ENCODE measurements at regions not wholly inside any gene's neighbourhood (a gene's known extent, or its start where the extent isn't known, plus 50 kb on each side); places are given as distances from the start of the nearest gene placed in this dataset.
"Not testable (repeated sequence)": the region's sequence is repeated elsewhere in the genome, so short reads cannot be mapped to it uniquely, and the experiment has no call there.

DNA sequence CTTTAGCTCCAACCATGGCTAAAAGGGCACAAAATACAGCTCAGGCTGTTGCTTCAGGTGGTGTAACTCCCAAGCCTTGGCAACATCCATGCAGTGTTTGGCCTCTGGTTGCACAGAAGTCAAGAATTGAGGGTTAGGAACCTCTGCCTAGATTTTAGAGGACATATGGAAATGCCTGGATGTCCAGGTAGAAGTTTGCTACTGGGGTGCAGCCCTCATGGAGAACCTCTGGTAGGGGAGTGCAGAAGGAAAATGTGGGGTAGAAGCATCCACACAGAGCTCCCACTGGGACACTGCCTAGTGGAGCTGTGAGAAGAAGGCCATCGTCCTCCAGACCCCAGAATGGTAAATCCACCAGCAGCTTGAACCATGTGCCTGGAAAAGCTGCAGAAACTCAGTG lies 1453.8 kb upstream of the EYS start:
- no peak for DNase-seq

GRCh38 chr6:67141005-67141404 lies 1434.0 kb upstream of the EYS start:
- peak; percentile 87 to 90 for DNase-seq

- no peak for DNase-seq
Observed at GRCh38 chr6:67133973-67134372, 1426.9 kb upstream of the EYS start.

- no peak for DNase-seq
Observed at GRCh38 chr6:67131827-67132226, 1424.8 kb upstream of the EYS start.

DNA sequence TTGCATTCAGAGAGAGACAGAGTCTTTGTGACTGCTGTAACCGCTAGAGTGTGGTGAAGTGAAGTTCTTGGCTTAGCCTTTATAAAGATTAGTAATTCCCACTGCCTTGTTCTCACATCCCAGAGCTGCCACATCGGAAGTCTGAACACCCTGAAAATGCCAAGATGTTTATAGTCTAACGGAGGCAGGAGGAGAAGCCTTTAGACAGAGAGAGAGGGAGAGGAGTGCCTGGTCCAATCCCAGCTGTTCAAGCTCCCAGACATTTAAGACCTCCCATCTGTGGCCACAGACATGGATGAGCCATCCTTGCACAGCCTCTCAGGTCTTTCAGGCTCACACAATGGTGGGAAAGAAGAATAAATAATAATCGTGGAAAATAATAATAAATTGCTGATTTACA lies 1422.8 kb upstream of the EYS start:
- no peak for DNase-seq

GRCh38 chr6:67127041-67127440 lies 1420.0 kb upstream of the EYS start:
- DNase-seq, result no peak

GRCh38 chr6:67121115-67121514 lies 1414.1 kb upstream of the EYS start:
- DNase-seq, result no peak

GRCh38 chr6:67112120-67112519 lies 1405.1 kb upstream of the EYS start:
- no peak for DNase-seq

DNA sequence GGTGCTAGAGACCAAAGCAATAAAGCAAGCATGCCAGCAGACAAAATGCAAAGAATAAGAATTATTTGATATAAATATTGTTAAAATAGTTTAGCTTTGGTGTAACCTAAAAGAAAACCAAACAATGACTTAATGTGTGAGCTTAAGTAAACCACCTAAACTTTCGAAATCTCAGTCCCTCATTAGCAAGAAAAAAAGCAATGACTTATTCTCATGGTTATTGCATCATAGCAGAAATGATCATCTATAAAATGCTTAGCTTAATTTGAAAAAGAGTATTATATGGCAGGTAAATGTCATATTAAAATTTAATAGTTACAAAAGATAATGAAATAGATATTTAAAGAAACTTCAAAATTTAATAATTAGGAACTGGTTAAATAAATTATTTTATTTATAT lies 1395.7 kb upstream of the EYS start:
- DNase-seq, result no peak

GRCh38 chr6:67095618-67096226 lies 1388.7 kb upstream of the EYS start:
- not testable (repeated sequence) for DNase-seq

- no peak for DNase-seq
Observed at GRCh38 chr6:67094431-67094946, 1387.5 kb upstream of the EYS start.

DNA sequence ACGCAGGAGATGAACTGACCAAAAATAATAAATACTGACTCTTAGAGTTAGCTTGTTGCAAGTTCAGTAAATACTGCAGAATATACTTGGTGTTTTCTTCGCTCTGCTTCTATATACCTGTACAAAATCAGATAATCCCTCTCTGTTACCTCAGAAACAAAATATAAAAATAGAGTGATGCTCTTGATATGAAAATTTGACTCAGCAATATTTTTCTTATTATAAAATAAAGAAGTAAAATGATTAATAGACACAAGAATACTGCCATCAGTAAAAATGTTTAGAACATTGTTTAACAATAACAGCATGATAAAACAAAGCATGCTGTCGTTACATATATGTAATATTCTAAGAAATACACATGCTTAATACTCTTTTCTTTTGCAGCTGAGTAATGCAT lies 1366.9 kb upstream of the EYS start:
- no peak for DNase-seq

- no peak for DNase-seq
Observed at GRCh38 chr6:67068781-67069180, 1361.8 kb upstream of the EYS start.

DNA sequence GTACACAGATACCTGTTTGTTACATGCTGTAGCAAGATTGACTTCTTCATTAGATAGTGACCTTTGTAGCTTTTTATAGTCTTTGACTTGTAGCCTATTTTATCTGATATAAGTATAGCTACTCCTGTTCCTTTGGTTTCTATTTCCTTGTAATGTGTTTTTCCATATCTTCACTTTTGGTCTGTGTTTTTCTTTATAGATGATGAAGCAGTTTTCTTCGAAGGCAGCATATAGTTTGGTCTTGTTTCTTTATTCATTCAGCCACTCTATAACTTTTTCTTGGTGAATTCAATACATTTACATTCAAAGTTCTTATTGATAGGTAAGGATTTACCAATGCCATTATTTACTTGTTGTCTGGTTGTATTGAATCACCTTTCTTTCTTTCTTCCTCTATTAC lies 1357.3 kb upstream of the EYS start:
- DNase-seq, result no peak

- DNase-seq, result no peak
Observed at GRCh38 chr6:67047996-67048395, 1341.0 kb upstream of the EYS start.

DNA sequence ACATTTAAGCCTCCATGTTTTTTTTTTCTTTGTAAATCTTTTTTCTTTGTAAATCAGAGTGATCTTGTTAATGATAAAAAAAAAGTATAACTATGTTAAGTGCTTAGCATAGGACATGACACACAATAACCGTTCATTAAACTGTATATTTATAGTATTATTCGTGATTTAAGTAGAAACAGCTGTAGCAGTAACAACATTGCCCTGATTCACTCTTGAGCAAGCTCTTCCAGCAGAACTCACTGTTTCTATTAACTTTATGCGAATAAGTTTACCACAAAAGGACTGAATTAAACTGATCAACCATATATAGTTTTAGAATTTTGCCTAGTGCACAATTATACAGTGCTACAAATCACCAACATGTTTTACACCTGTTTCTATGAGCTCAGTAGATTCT lies 1338.0 kb upstream of the EYS start:
- no peak for DNase-seq

GRCh38 chr6:67031451-67031850 lies 1324.4 kb upstream of the EYS start:
- DNase-seq, result no peak

- no peak for DNase-seq
Observed at GRCh38 chr6:67030861-67031260, 1323.8 kb upstream of the EYS start.

GRCh38 chr6:67016921-67017460 lies 1310.0 kb upstream of the EYS start:
- DNase-seq, result no peak

DNA sequence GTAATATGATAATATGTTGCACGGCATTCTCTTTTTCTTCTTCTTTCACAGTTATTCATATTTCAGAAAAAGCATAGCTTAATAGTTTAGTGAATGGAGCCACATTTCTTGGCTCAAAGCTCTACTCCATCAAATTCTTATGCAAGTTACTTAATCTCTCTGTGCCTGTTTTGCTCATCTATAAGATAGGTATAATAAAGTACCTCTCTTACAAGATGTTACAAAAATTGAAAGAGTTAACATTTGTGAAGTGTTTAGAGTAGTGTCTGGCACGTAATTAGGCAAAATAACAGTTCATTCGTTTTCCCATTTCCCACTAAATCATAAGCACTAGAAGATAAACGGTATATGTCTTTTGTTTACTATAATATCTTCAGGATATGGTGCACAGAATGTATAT lies 1304.4 kb upstream of the EYS start:
- no peak for DNase-seq

DNA sequence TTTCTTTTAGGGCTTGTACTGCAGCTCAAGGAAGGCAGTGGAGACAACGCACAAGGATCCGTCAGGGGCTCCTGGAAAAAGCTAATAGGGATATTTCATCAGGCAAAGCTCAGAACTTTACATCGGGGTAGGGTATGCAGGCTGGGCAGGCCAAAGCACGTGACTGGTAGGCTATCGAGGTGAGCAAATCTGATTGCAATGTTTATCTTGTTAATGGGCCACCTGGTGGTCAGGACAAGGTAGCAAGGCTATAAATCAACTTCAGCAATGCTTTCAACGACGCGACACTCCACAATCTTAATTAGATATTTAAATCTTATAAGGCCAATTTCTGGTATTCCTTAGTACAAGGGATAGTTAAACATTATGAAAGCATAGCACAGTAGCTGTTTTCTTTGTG lies 1302.8 kb upstream of the EYS start:
- DNase-seq, result no peak

GRCh38 chr6:67003844-67004243 lies 1296.8 kb upstream of the EYS start:
- DNase-seq, result no peak

DNA sequence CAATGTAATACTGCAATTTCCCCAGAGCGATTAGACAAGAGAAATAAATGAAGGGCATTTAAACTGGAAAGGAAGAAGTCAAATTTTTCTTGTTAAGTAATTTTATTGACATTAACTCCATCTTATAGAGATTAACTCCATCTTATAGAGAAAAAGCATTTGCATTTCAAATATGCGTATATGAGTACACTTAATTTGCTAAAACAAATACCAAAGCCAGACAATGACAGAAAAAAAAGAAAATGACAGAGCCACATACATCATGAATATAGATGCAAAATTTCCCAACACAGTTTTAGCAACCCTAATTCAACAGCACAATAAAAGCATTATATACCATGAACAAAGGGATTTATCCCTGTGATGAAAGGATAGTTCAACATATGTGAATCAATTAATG lies 1293.1 kb upstream of the EYS start:
- peak; percentile 77 to 79 for DNase-seq

DNA sequence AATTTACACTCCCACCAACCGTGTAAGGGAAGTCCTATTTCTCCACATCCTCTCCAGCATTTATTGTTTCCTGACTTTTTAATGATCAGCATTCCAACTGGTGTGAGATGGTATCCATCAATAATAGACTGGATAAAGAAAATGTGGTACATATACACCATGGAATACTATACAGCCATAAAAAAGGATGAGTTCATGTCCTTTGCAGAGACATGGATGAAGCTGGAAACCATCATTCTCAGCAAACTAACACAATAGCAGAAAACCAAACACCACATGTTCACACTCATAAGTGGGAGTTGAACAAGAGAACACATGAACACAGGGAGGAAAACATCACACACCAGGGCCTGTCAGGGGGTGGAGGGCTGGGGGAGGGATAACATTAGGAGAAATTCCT lies 1290.6 kb upstream of the EYS start:
- DNase-seq, result not testable (repeated sequence)

DNA sequence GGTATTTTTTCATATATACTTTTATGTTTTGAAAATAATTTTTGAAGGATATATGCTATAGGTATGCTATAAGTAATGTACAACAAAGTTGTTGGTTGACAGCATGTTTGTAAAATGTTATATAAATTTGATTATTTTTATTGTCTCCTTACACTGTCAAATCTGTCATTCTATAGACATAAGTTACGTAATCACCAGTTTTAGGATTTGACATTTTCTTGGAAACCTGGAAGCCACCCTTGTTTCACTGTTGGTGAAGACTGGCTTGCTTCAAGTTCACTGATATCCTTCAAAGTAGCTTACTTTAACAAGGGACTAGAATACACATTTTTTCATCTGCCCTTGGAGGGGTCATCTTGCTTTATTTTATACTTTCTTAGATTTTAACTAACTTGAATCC lies 1288.6 kb upstream of the EYS start:
- DNase-seq, result no peak
